ENCODE measurements at regions not wholly inside any gene's neighbourhood (a gene's known extent, or its start where the extent isn't known, plus 50 kb on each side); places are given as distances from the start of the nearest gene placed in this dataset.

DNA sequence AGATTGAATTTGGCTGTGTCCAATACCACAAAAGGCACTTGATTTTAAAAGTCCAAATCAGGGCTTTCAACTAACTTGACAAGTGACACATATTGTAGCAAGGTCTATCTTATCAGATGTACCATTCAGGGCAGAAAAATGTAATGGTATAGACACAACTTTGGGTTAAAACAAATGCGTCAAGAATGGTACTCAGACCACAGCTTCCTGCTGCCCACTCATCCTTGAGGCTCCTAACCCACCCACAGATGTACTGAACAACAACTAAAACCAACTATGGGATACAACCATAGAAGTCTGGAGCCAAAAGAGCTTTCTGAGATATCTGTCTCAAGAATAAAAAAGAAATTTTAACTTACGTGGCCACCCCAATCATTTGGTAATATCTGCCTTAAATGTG, 105.2 kb downstream of the RBM43 start:
- no peak for DNase-seq

DNA sequence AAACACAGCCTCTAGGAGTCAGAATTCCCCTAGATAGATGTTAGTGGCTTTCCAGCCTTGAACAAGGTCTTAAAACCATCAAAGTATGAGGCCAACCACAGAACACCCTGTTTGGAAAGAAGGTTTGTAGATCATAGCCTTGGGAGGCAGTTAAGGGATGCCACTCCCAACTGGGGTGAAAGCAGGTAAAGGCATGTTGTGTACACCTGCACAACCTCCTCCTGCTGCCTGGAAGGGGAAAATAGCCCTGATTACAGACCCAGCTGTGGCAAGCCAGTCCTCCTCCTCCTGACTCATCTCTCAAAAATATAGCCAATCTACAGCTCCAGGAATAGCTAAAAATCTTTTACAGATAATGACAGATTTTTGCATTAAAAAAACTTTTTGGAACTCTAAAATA, 108.1 kb downstream of the RBM43 start:
- no peak for DNase-seq

DNA sequence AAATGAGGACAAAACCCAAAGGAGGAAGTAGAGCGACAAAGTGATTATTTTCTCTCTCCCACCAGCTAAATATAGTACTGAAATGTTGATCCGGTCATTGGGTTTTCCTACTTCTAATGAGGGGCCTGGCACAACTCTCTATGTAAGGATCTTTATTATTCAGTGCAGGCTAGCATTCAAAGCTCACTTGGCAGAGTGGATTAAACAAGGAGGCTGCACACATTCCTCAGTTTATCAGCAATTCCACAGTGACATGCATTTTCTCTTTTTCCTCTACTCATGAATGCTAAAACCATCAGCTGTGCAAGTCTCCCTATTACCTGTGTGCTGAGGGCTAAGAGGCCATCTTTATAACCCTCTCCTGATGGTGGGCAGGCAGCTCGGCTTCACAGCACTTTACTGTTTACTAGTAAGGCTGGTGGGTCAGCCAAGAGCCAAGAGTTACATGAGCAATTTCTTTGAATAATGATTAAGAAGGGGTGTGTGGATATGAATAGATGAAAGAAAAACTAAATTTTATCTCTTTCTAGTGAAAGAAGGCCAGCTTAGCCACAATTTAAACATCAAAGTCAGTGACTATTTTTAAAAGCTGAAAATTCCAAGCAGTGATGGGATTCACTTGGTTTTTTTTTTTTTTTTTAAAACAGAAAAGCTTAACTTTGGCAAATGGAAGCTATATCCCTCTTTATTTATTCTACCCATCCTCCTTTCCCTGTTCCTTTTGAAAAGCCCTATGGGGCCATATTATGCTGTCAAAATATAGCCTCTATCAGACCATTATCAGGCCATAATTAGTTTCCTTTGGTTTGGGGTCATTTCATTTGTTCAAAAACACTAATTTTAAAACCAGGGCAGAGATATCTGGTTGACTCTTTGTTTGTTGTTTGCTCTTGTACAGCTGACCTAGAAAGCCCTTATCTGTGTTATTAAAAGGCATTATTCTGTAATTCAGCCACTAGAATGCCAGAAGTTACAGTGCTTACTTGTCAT, 111.0 kb downstream of the RBM43 start:
- no peak for DNase-seq

DNA sequence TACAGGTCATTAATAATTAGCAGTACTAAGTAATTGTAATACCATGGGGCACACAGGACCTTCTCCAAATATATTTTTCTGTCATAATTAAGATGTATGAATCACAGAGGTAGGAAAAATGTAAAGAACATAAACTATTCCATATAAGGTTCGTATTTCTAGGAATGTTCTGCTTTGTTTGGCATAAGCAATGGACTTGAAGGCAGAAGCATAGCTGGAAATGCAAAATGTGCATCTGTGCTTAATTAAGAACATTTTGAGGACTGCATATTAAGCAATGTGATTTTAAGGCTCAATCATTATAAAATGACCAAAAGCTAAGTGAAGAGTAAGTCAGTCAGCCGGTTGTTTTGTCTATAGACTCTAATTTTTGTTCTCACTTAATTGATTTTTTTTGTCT, 123.2 kb downstream of the RBM43 start:
- DNase-seq, result peak; percentile 92

DNA sequence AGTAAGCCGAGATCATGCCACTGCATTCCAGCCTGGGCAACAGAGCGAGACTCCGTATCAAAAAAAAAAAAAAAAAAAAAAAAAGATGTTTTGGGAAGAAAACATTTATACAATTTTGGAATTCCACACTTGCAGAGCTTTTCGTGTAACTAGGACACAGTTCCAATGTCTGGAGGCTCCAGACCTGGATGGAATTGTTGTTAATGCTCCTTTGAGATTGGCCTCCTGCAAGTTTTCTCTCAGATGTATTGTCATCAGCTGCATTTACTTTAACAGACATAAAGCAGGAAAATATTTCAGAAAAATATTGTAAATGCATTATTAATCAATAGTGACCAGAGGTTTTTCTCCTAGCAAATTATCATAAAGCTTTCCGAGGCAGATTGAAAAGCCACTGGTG, 124.1 kb downstream of the RBM43 start:
- DNase-seq, result peak; percentile 31

GRCh38 chr2:151120011-151120410, 141.7 kb downstream of the RBM43 start:
- DNase-seq, result no peak

DNA sequence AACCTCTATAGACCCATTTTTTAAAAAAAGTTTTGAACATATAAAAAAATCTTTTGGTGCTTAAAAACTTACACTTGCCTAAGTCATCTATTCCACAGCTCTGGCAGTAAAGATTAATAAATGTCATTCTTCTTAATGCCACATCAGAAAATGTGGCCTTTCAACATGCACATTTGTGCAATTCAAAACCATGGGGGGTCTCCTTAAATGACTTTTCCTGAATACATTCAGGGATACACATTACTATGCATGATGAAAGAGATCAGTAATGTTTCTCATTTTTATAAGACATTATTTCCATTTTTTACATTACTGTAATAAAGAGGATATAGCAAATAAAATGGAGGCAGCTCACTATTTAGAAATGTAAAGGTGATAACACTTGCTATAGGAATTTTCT, 142.3 kb downstream of the RBM43 start:
- DNase-seq, result peak; percentile 75

DNA sequence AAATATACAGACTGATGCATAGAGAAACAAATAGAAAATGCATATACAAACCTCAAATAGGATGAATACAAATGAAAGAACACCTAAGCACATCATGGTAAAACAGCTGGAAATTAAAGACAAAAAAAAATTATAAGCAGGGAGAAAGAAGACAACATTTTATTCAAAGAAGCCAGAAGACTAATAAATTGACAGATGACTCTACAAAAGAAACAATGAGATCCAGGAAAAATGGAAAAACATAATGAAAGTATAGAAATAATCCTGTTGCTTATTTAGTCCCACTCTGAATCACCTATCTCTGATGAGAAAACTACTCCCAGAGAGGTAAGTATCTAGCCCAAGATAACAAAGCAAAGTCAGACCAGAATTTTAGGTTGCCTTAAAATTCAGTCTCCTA, 143.4 kb downstream of the RBM43 start:
- DNase-seq, result no peak

DNA sequence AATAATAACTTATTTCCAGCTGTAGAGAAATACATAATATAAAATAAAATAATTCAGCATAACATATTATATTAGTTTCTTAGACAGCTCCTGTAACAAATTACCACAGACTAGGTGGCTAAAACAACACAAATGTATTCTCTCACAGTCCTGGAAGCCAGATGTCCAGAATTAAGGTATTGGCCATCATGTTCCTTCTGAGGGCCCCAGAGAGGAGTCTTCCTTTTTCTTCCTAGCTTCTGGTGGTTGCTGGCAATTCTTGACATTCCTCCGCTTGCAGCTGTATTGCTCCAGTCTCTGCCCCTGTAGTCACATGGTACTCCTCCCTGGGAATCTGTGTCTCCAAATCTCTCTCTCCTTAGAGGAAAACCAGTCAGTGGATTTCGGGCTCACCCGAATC, 146.8 kb downstream of the RBM43 start:
- DNase-seq, result peak; percentile 85

- DNase-seq, result no peak
Measured at GRCh38 chr2:151113318-151113717, 148.3 kb downstream of the RBM43 start.

- peak; percentile 76 for DNase-seq
Measured at GRCh38 chr2:151111599-151112278, 149.9 kb downstream of the RBM43 start.

- no peak for DNase-seq
Measured at GRCh38 chr2:151106805-151107506, 154.7 kb downstream of the RBM43 start.

- DNase-seq, result no peak
Measured at GRCh38 chr2:151103551-151103950, 158.1 kb downstream of the RBM43 start.

DNA sequence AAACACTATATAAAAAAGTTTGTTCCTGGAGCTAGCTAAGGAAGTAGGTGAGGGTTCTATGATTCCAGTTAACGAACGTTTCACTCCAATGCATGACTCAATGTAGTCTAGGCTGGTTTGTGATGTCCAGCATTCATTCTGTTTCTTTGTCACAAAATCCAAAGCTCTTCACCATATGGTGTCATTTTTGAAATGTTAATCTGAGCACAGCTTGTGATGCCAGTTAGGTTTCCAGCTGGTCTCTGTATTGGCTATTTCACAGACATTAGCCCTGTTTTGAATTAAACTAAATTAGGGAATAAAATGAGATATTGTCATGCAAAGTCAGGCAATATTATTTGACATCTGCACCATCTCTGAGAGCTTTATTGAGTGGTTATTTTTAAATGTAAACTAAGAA, 159.4 kb downstream of the RBM43 start:
- DNase-seq, result no peak

DNA sequence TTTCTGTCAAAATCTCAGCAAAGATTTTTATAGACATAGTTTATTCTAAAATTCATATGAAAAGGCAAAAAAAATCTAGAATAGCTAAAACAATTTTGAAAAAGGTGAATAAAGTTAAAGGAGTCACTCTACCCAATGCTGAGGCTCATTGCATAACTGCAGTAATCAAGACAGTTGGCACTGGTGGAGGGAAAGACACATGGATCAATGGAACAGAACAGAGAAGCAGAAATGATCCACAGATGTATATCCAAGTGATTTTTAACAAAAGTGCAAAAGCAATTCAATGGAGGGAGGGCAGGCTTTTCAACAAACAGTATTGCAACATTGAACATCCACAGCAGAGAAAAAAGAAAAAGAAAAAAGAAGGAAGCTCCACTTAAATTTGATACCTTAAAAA, 162.8 kb downstream of the RBM43 start:
- no peak for DNase-seq

DNA sequence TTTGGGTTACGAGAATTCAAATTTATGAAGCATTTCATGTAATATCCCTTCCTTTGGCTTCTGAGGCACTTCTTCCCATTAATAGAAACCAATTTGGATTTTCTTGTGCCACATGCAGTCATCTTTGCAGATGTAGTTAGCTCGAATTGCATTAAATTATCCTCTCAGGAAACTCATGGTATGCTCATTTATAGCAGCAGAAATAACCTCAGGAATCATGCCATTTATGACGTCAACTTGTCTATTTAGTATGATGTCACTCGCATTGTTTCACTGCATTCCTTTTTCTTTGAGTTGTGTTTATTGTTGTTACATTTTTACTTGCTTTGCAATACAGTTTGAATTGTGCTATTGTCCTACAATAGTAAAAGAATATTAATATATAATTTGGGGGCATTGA, 163.8 kb downstream of the RBM43 start:
- DNase-seq, result peak; percentile 9

GRCh38 chr2:151097128-151097527, 164.5 kb downstream of the RBM43 start:
- DNase-seq, result peak; percentile 17

DNA sequence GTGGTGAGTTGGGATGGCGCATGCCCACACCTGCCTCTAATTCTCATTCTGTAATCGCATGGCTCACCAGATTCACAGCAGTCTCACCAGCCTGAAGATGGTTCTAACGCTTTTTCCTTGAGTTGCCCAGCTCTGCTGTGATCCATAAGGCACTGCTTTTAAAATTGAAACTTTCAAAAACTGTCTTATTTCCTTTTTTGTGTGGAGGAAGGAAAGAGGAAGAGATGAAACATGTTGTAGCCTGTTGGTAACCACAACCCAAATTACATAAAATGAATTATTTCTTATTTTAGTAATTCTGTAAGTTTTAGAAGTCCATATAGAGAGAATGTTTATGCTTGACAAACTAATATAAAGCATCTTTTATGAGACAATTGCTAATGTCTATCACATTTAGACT, 165.4 kb downstream of the RBM43 start:
- DNase-seq, result no peak

DNA sequence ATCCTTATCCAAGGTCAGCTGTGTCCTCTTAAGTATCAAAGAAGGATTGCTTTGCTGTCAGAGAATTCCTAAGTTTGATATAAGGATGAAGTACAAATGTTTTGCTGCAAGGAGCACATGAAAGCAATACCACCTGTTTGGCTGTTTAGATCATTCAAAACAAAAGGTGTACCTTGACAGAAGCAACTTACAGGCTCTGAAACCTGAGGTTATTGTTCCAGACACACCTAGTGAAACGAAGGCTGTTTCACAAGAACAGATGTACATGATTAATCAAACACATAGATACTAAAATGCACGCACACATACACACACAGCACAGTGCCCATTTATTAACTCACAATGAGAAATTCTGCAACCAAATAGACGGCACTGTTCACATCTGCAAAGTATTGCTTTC, 166.2 kb downstream of the RBM43 start:
- no peak for DNase-seq

DNA sequence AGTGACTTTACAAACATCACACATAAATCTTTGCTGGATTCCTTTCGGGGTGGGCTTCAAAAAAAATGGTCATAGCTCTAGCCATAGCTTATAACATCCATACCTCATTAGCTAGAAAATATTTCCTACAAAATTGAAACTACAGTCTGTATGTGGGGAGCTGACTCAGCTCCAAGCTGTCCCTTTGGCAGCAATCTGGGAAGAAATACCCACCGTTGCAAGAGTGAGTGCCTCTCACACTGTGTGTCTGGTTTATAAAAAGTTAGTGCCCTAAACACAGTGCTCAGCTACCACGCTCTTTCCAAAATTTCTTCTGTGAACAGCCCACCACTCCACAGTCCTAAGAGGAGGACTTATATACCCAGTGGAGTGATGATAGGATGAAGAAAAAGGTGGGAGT, 170.1 kb downstream of the RBM43 start:
- DNase-seq, result no peak

GRCh38 chr2:151087377-151087776, 174.3 kb downstream of the RBM43 start:
- DNase-seq, result no peak

GRCh38 chr2:151085181-151085611, 176.5 kb downstream of the RBM43 start:
- peak; percentile 59 for DNase-seq

All from fibroblast of skin of scalp (primary cell).